Suprapubic skin (tissue), 4 donors: ENCODE measurements at regions not wholly inside any gene's neighbourhood (a gene's known extent, or its start where the extent isn't known, plus 50 kb on each side); places are given as distances from the start of the nearest gene placed in this dataset.

ENCODE experiments used
- EP300 ChIP-seq: sonication (generic); formaldehyde crosslinking; IDR thresholded peaks from one replicate; pipeline ENCODE4 v1.6.1; 2017; ENCODE audit warnings: antibody characterized with exemption
- POLR2A ChIP-seq, 2 donors: fragments of 450-650 bp; IDR thresholded peaks; one replicate each; pipeline ENCODE4 v1.6.1; 2017; ENCODE audit warnings: antibody characterized with exemption in 2 of 2, mild to moderate bottlenecking in 2 of 2, moderate library complexity in 2 of 2
- POLR2AphosphoS5 ChIP-seq, 3 donors: sonication (generic); formaldehyde crosslinking; IDR thresholded peaks; one replicate each; pipeline ENCODE4 v1.6.1; 2017; ENCODE audit warnings: antibody characterized with exemption in 3 of 3
- TF ChIP-seq, protein P1 (sequence below), 2 donors: fragments of 200-600 bp in 1 of 2; fragments of 450-650 bp in 1 of 2; sonication (generic) in 1 of 2; IDR thresholded peaks; one replicate each; pipeline ENCODE4 v1.5.1; 2016 to 2019; ENCODE audit warnings: antibody characterized with exemption in 2 of 2, mild to moderate bottlenecking in 1 of 2, moderate library complexity in 1 of 2

DNA sequence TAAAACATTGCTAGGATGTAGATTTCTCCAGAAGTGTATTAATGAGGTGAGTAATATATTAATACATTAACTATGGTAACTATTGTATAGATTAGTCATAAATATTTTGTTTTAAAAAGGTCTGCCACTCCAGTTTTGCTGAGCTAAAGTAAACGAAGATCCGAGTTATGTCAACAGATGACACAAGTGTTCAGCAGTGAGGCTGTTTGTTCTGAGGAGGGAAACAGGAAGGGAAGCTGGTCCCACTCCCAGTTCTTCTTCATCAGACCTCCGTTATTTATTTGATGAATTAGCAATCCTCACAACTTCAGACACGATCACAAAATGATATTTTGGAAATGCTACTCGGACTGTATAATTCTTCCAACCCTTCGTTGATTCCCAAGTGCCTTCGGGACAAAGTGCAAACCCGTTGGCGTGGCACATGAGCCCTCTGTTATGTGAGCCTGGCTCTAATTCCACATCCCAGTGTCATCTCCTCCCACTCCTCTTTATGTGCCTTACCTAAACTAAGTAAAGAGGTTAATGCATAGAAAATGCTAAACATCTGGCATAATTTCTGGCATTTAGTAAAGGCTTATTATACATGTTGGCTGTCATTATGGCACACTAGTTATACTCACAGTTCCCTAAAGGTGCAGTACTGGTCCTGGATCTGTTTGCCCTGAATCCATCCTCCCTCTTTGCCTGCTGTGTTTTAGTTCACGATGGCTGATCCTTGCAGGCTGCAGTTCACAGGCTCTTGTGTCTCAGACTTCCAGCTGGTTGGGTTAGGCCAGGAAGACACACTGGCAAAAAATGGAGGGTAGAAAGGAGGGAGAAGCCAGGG lies 190.6 kb upstream of the LNX1 start:
- TF ChIP-seq, protein P1, sequence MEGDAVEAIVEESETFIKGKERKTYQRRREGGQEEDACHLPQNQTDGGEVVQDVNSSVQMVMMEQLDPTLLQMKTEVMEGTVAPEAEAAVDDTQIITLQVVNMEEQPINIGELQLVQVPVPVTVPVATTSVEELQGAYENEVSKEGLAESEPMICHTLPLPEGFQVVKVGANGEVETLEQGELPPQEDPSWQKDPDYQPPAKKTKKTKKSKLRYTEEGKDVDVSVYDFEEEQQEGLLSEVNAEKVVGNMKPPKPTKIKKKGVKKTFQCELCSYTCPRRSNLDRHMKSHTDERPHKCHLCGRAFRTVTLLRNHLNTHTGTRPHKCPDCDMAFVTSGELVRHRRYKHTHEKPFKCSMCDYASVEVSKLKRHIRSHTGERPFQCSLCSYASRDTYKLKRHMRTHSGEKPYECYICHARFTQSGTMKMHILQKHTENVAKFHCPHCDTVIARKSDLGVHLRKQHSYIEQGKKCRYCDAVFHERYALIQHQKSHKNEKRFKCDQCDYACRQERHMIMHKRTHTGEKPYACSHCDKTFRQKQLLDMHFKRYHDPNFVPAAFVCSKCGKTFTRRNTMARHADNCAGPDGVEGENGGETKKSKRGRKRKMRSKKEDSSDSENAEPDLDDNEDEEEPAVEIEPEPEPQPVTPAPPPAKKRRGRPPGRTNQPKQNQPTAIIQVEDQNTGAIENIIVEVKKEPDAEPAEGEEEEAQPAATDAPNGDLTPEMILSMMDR (IDR thresholded peaks at IDR 0.05), result no peak
- TF ChIP-seq POLR2A (IDR thresholded peaks at IDR 0.05) (no peak), POLR2AphosphoS5 (IDR thresholded peaks at IDR 0.05) (no peak), EP300 (no peak)
